NOMO-1 treated with dmso at 0.1 percent for 144 hours (cell line): ENCODE measurements at regions not wholly inside any gene's neighbourhood (a gene's known extent, or its start where the extent isn't known, plus 50 kb on each side); places are given as distances from the start of the nearest gene placed in this dataset.

Source experiments
- DNase-seq: peaks from one replicate; lab custom pipeline; 2025; ENCODE audit not compliant: unreplicated experiment; lab: John Stamatoyannopoulos, UW

GRCh38 chr4:20445933-20446723, 194.4 kb downstream of the SLIT2 start:
- no peak for DNase-seq

GRCh38 chr4:20447103-20447502, 195.4 kb downstream of the SLIT2 start:
- no peak for DNase-seq

- no peak for DNase-seq
Observed at GRCh38 chr4:20451986-20452385, 200.3 kb downstream of the SLIT2 start.

GRCh38 chr4:20454515-20454914, 202.8 kb downstream of the SLIT2 start:
- no peak for DNase-seq

GRCh38 chr4:20456407-20456806, 204.7 kb downstream of the SLIT2 start:
- no peak for DNase-seq

GRCh38 chr4:20462426-20463175, 210.9 kb downstream of the SLIT2 start:
- DNase-seq: no peak

GRCh38 chr4:20463176-20463430, 211.4 kb downstream of the SLIT2 start:
- no peak for DNase-seq

GRCh38 chr4:20464381-20464780, 212.7 kb downstream of the SLIT2 start:
- DNase-seq: no peak

GRCh38 chr4:20474119-20474518, 222.4 kb downstream of the SLIT2 start:
- no peak for DNase-seq

GRCh38 chr4:20478412-20478811, 221.8 kb upstream of the PACRGL start:
- no peak for DNase-seq

- no peak for DNase-seq
Observed at GRCh38 chr4:20480165-20480947, 219.9 kb upstream of the PACRGL start.

- DNase-seq: no peak
Observed at GRCh38 chr4:20483416-20483815, 216.8 kb upstream of the PACRGL start.

GRCh38 chr4:20486433-20486832, 213.8 kb upstream of the PACRGL start:
- DNase-seq: no peak

- no peak for DNase-seq
Observed at GRCh38 chr4:20487446-20487845, 212.8 kb upstream of the PACRGL start.

GRCh38 chr4:20487852-20488251, 212.4 kb upstream of the PACRGL start:
- DNase-seq: no peak

- no peak for DNase-seq
Observed at GRCh38 chr4:20490734-20491133, 209.5 kb upstream of the PACRGL start.

- no peak for DNase-seq
Observed at GRCh38 chr4:20493761-20494353, 206.4 kb upstream of the PACRGL start.

GRCh38 chr4:20496068-20496467, 204.2 kb upstream of the PACRGL start:
- DNase-seq: no peak

GRCh38 chr4:20504146-20504545, 196.1 kb upstream of the PACRGL start:
- no peak for DNase-seq

GRCh38 chr4:20505927-20506326, 194.3 kb upstream of the PACRGL start:
- DNase-seq: no peak

GRCh38 chr4:20506827-20507226, 193.4 kb upstream of the PACRGL start:
- DNase-seq: no peak

- no peak for DNase-seq
Observed at GRCh38 chr4:20509315-20509714, 190.9 kb upstream of the PACRGL start.
